Smooth muscle cell (in vitro differentiated cells): ENCODE measurements at regions not wholly inside any gene's neighbourhood (a gene's known extent, or its start where the extent isn't known, plus 50 kb on each side); places are given as distances from the start of the nearest gene placed in this dataset.

Source experiments
- DNase-seq: peaks from one replicate; lab custom pipeline; 2025; ENCODE audit not compliant: unreplicated experiment; lab: John Stamatoyannopoulos, UW
- H2AFZ ChIP-seq: fragments of 200-600 bp; sonication (generic); 2 replicates; pipeline ENCODE4 v1.6.0; 2016; ENCODE audit warnings: antibody characterized with exemption, low read depth, mild to moderate bottlenecking
- H3F3A ChIP-seq: fragments of 200-600 bp; sonication (generic); 2 replicates; pipeline ENCODE4 v1.6.0; 2017; ENCODE audit warnings: antibody characterized with exemption, low read depth
- H3K27ac ChIP-seq: fragments of 200-600 bp; sonication (generic); 2 replicates; pipeline ENCODE4 v1.5.1; 2016; ENCODE audit warnings: low read depth, mild to moderate bottlenecking
- H3K27me3 ChIP-seq: fragments of 200-600 bp; sonication (generic); 2 replicates; pipeline ENCODE4 v1.6.1; 2016; ENCODE audit warnings: low read depth, mild to moderate bottlenecking
- H3K36me3 ChIP-seq: fragments of 200-600 bp; sonication (generic); 2 replicates; pipeline ENCODE4 v1.5.1; 2016; ENCODE audit warnings: low read depth
- H3K4me1 ChIP-seq: fragments of 200-600 bp; sonication (generic); 2 replicates; pipeline ENCODE4 v1.5.1; 2016; ENCODE audit warnings: low read depth
- H3K4me2 ChIP-seq: fragments of 200-600 bp; sonication (generic); 2 replicates; pipeline ENCODE4 v1.6.0; 2016; ENCODE audit warnings: mild to moderate bottlenecking
- H3K4me3 ChIP-seq: fragments of 200-600 bp; sonication (generic); 2 replicates; pipeline ENCODE4 v1.5.1; 2016; ENCODE audit warnings: mild to moderate bottlenecking
- H3K79me2 ChIP-seq: fragments of 200-600 bp; sonication (generic); 2 replicates; pipeline ENCODE4 v1.6.0; 2016; ENCODE audit warnings: low read depth, mild to moderate bottlenecking
- H3K9ac ChIP-seq: fragments of 200-600 bp; sonication (generic); 2 replicates; pipeline ENCODE4 v1.6.0; 2016; ENCODE audit warnings: low read depth
- H3K9me3 ChIP-seq: fragments of 200-600 bp; sonication (generic); replicated peaks from 2 replicates; pipeline ENCODE4 v1.5.1; 2016; ENCODE audit warnings: low read depth
- H4K20me1 ChIP-seq: fragments of 200-600 bp; sonication (generic); 2 replicates; pipeline ENCODE4 v1.6.0; 2016; ENCODE audit warnings: low read depth
- CTCF ChIP-seq: fragments of 200-600 bp; sonication (generic); IDR thresholded peaks from 2 replicates; pipeline ENCODE4 v1.5.1; 2017; ENCODE audit warnings: borderline replicate concordance, mild to moderate bottlenecking, antibody characterized with exemption; ENCODE audit not compliant: insufficient read depth, poor library complexity, severe bottlenecking
- WGBS: methylation state at CpG from one replicate; pipeline ENCODE4 v1.1.7; 2016; ENCODE audit warnings: low lambda C conversion rate; 5-methylcytosine and 5-hydroxymethylcytosine counted together

- no peaks in the 10 kb centered on the region for H3K79me2 ChIP-seq
- no peak overlapping the region for H3K9ac ChIP-seq
- H2AFZ ChIP-seq: no peak overlapping the region
- no peaks in the 10 kb centered on the region for H4K20me1 ChIP-seq
- no peaks in the 10 kb centered on the region for H3F3A ChIP-seq
- H3K4me3 ChIP-seq: no peak overlapping the region
- no peaks in the 10 kb centered on the region for H3K36me3 ChIP-seq
- no peak overlapping the region for H3K4me2 ChIP-seq
- H3K27ac ChIP-seq: no peak overlapping the region
- no peak for DNase-seq
- H3K27me3 ChIP-seq: peaks cover 3% of the 10 kb centered on the region
- WGBS: 73% methylated on average over 6 of the region's 6 CpGs
- no peaks in the 10 kb centered on the region for H3K9me3 ChIP-seq
- no peak for TF ChIP-seq CTCF
- no peaks in the 10 kb centered on the region for H3K4me1 ChIP-seq
Measured at GRCh38 chr1:34296059-34296458, 119.4 kb downstream of the C1orf94 start.

GRCh38 chr1:34302798-34303197 lies 126.1 kb downstream of the C1orf94 start:
- DNase-seq: no peak
- no peaks in the 10 kb centered on the region for H3K4me1 ChIP-seq
- no peak overlapping the region for H3K9ac ChIP-seq
- H4K20me1 ChIP-seq: no peaks in the 10 kb centered on the region
- H3K4me3 ChIP-seq: no peak overlapping the region
- no peaks in the 10 kb centered on the region for H3F3A ChIP-seq
- H3K27ac ChIP-seq: no peak overlapping the region
- H3K4me2 ChIP-seq: no peak overlapping the region
- peaks cover 3% of the 10 kb centered on the region for H3K27me3 ChIP-seq
- H3K9me3 ChIP-seq: no peaks in the 10 kb centered on the region
- no peak for TF ChIP-seq CTCF
- H3K36me3 ChIP-seq: no peaks in the 10 kb centered on the region
- H2AFZ ChIP-seq: no peak overlapping the region
- WGBS: 91% methylated on average over 1 of the region's 1 CpG
- no peaks in the 10 kb centered on the region for H3K79me2 ChIP-seq

DNA sequence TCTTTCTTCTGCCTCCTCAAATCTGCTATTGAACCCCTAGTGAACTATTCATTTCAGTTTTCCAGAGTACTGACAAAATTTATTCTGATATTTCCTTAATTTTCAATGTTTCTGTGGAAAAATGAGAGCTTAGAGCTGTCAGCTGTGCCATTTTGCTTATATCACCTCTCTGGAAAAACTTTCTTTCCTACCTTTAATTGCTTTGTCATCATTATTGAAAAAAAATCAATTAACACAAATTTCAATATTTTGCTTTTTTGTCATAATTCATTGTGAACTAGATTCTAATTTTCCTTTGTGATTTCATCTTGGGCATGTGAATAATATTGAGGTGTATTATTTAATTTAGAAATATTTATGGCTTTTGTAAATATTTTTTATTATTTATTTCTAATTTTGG lies 126.5 kb downstream of the C1orf94 start:
- no peaks in the 10 kb centered on the region for H3F3A ChIP-seq
- H3K9me3 ChIP-seq: no peaks in the 10 kb centered on the region
- no peak for DNase-seq
- TF ChIP-seq CTCF: no peak
- no peaks in the 10 kb centered on the region for H3K36me3 ChIP-seq
- H4K20me1 ChIP-seq: no peaks in the 10 kb centered on the region
- no peak overlapping the region for H3K4me2 ChIP-seq
- H3K79me2 ChIP-seq: no peaks in the 10 kb centered on the region
- no peak overlapping the region for H3K4me3 ChIP-seq
- no peak overlapping the region for H3K9ac ChIP-seq
- no peaks in the 10 kb centered on the region for H3K4me1 ChIP-seq
- no peak overlapping the region for H2AFZ ChIP-seq
- no peak overlapping the region for H3K27ac ChIP-seq
- H3K27me3 ChIP-seq: peaks cover 3% of the 10 kb centered on the region

- H3K9me3 ChIP-seq: no peaks in the 10 kb centered on the region
- H3K36me3 ChIP-seq: no peaks in the 10 kb centered on the region
- no peaks in the 10 kb centered on the region for H3F3A ChIP-seq
- H4K20me1 ChIP-seq: no peaks in the 10 kb centered on the region
- H3K27ac ChIP-seq: no peak overlapping the region
- no peaks in the 10 kb centered on the region for H3K79me2 ChIP-seq
- no peak for DNase-seq
- H2AFZ ChIP-seq: no peak overlapping the region
- no peaks in the 10 kb centered on the region for H3K27me3 ChIP-seq
- H3K4me2 ChIP-seq: no peak overlapping the region
- H3K4me3 ChIP-seq: no peak overlapping the region
- H3K4me1 ChIP-seq: no peaks in the 10 kb centered on the region
- H3K9ac ChIP-seq: no peak overlapping the region
- no peak for TF ChIP-seq CTCF
- 79% methylated on average over 2 of the region's 2 CpGs for WGBS
Measured at GRCh38 chr1:34306568-34306967, 129.9 kb downstream of the C1orf94 start.
